ENCODE measurements at regions not wholly inside any gene's neighbourhood (a gene's known extent, or its start where the extent isn't known, plus 50 kb on each side); places are given as distances from the start of the nearest gene placed in this dataset. TPM values are rescaled to one million over a fixed set of nuclear protein-coding genes. Genes with fewer than 3 reads are reported as not detected.

Small RNA genes lying in the stretch of these regions (small RNA-seq; reads per million reads assigned to genes)
- gene AL359920.1 (ENCODE audit: insufficient read depth): not detected

Measured in mesendoderm (in vitro differentiated cells).